Gastrocnemius medialis (tissue), 4 donors: ENCODE measurements at regions not wholly inside any gene's neighbourhood (a gene's known extent, or its start where the extent isn't known, plus 50 kb on each side); places are given as distances from the start of the nearest gene placed in this dataset.

ENCODE experiments used
- POLR2A ChIP-seq, 2 donors: fragments of 450-650 bp; IDR thresholded peaks; one replicate each; pipeline ENCODE4 v1.6.1; 2017; ENCODE audit warnings: antibody characterized with exemption in 2 of 2, mild to moderate bottlenecking in 2 of 2, moderate library complexity in 2 of 2
- TF ChIP-seq, protein P1 (sequence below), 5 experiments: fragments of 450-650 bp in 3 of 5; fragments of 200-600 bp in 2 of 5; sonication (generic) in 2 of 5; IDR thresholded peaks in 4 of 5; conservative IDR thresholded peaks in 1 of 5; 1 replicate in 4 of 5; 2 replicates in 1 of 5; pipeline ENCODE4 v1.5.1; 2016 to 2019; ENCODE audit warnings: antibody characterized with exemption in 5 of 5, mild to moderate bottlenecking in 3 of 5, moderate library complexity in 3 of 5

- TF ChIP-seq, protein P1, sequence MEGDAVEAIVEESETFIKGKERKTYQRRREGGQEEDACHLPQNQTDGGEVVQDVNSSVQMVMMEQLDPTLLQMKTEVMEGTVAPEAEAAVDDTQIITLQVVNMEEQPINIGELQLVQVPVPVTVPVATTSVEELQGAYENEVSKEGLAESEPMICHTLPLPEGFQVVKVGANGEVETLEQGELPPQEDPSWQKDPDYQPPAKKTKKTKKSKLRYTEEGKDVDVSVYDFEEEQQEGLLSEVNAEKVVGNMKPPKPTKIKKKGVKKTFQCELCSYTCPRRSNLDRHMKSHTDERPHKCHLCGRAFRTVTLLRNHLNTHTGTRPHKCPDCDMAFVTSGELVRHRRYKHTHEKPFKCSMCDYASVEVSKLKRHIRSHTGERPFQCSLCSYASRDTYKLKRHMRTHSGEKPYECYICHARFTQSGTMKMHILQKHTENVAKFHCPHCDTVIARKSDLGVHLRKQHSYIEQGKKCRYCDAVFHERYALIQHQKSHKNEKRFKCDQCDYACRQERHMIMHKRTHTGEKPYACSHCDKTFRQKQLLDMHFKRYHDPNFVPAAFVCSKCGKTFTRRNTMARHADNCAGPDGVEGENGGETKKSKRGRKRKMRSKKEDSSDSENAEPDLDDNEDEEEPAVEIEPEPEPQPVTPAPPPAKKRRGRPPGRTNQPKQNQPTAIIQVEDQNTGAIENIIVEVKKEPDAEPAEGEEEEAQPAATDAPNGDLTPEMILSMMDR (IDR thresholded peaks at IDR 0.05 in 4 of 5, conservative IDR thresholded peaks at IDR 0.05 in 1 of 5) = no peak
- TF ChIP-seq POLR2A (IDR thresholded peaks at IDR 0.05) = no peak
Measured at GRCh38 chr7:39891894-39892293, 58.2 kb upstream of the CDK13 start.
